Kidney epithelial cell (primary cell): ENCODE measurements at regions not wholly inside any gene's neighbourhood (a gene's known extent, or its start where the extent isn't known, plus 50 kb on each side); places are given as distances from the start of the nearest gene placed in this dataset.

Experiments used
- DNase-seq: peaks from one replicate; pipeline ENCODE4 v3.0.0-alpha.2; 2010; ENCODE audit warnings: low read depth
- H3K27me3 ChIP-seq: 2 replicates; pipeline ENCODE4 v1.6.0; 2011; ENCODE audit warnings: low read length; ENCODE audit not compliant: control insufficient read depth, insufficient read depth
- H3K36me3 ChIP-seq: 2 replicates; pipeline ENCODE4 v1.5.1; 2011; ENCODE audit warnings: low read length; ENCODE audit not compliant: control insufficient read depth, insufficient read depth
- H3K4me3 ChIP-seq: 2 replicates; pipeline ENCODE4 v1.5.1; 2011; ENCODE audit warnings: low read depth, mild to moderate bottlenecking, control low read depth, low read length
- CTCF ChIP-seq: IDR thresholded peaks from 2 replicates; pipeline ENCODE4 v1.5.1; 2011; ENCODE audit warnings: mild to moderate bottlenecking, moderate library complexity, low read length, control low read depth, inconsistent platforms; ENCODE audit not compliant: insufficient read depth, poor library complexity, severe bottlenecking

GRCh38 chr13:39281539-39282150 is 243.4 kb downstream of the NHLRC3 start:
- no peaks in the 10 kb centered on the region for H3K27me3 ChIP-seq
- DNase-seq: no peak
- H3K36me3 ChIP-seq: no peaks in the 10 kb centered on the region
- TF ChIP-seq CTCF: no peak
- H3K4me3 ChIP-seq: no peak overlapping the region

- DNase-seq: no peak
- H3K4me3 ChIP-seq: no peak overlapping the region
- no peak for TF ChIP-seq CTCF
- no peaks in the 10 kb centered on the region for H3K27me3 ChIP-seq
- no peaks in the 10 kb centered on the region for H3K36me3 ChIP-seq
Observed at GRCh38 chr13:39282400-39282972, 244.2 kb downstream of the NHLRC3 start.

GRCh38 chr13:39283072-39283471 is 244.8 kb downstream of the NHLRC3 start:
- Histone ChIP-seq H3K4me3 (no peak overlapping the region), H3K27me3 (no peaks in the 10 kb centered on the region), H3K36me3 (no peaks in the 10 kb centered on the region)
- no peak for DNase-seq
- TF ChIP-seq CTCF: no peak

GRCh38 chr13:39284801-39285388 is 246.6 kb downstream of the NHLRC3 start:
- Histone ChIP-seq H3K36me3 (no peaks in the 10 kb centered on the region), H3K4me3 (no peak overlapping the region), H3K27me3 (no peaks in the 10 kb centered on the region)
- DNase-seq: no peak
- no peak for TF ChIP-seq CTCF
